GM23338 (cell line): ENCODE measurements at regions not wholly inside any gene's neighbourhood (a gene's known extent, or its start where the extent isn't known, plus 50 kb on each side); places are given as distances from the start of the nearest gene placed in this dataset.

ENCODE experiments used
- ATAC-seq: fragments of 200-7000 bp; cut with Tn5 transposase; 3 replicates; pipeline ENCODE4 v1.9.1; 2020
- DNase-seq: peaks from one replicate; pipeline ENCODE4 v3.0.0-alpha.2; 2015; ENCODE audit warnings: low spot score
- H2AFZ ChIP-seq: fragments of 200-600 bp; sonication (generic); 2 replicates; pipeline ENCODE4 v1.8.0; 2016; ENCODE audit warnings: antibody characterized with exemption, mild to moderate bottlenecking, moderate library complexity
- H3F3A ChIP-seq: fragments of 200-600 bp; sonication (generic); replicated peaks from 2 replicates; pipeline ENCODE4 v1.8.0; 2017; ENCODE audit warnings: antibody characterized with exemption, mixed run types, low read depth
- H3K27ac ChIP-seq: fragments of 200-600 bp; sonication (generic); 2 replicates; pipeline ENCODE4 v1.6.1; 2016; ENCODE audit warnings: low read depth
- H3K27me3 ChIP-seq: fragments of 200-600 bp; sonication (generic); 2 replicates; pipeline ENCODE4 v1.8.0; 2016; ENCODE audit warnings: mild to moderate bottlenecking, mixed run types, moderate library complexity; ENCODE audit not compliant: insufficient read depth
- H3K36me3 ChIP-seq: fragments of 200-600 bp; sonication (generic); 2 replicates; pipeline ENCODE4 v1.8.0; 2016; ENCODE audit warnings: mild to moderate bottlenecking; ENCODE audit not compliant: insufficient read depth
- H3K4me1 ChIP-seq: fragments of 200-600 bp; sonication (generic); 2 replicates; pipeline ENCODE4 v1.8.0; 2016; ENCODE audit warnings: mild to moderate bottlenecking, moderate library complexity; ENCODE audit not compliant: insufficient read depth
- H3K4me2 ChIP-seq: fragments of 200-600 bp; sonication (generic); 2 replicates; pipeline ENCODE4 v1.7.1; 2017; ENCODE audit warnings: mixed run types
- H3K4me3 ChIP-seq: fragments of 200-600 bp; sonication (generic); 2 replicates; pipeline ENCODE4 v1.6.1; 2016; ENCODE audit warnings: mixed run types
- H3K79me2 ChIP-seq: fragments of 200-600 bp; sonication (generic); replicated peaks from 2 replicates; pipeline ENCODE4 v1.8.0; 2017; ENCODE audit warnings: mild to moderate bottlenecking; ENCODE audit not compliant: insufficient read depth
- H3K9me2 ChIP-seq: fragments of 200-600 bp; sonication (generic); 2 replicates; pipeline ENCODE4 v1.8.0; 2017; ENCODE audit not compliant: insufficient read depth
- H4K20me1 ChIP-seq: fragments of 200-600 bp; sonication (generic); replicated peaks from 2 replicates; pipeline ENCODE4 v1.8.0; 2017; ENCODE audit warnings: mild to moderate bottlenecking; ENCODE audit not compliant: insufficient read depth
- H3K27ac Mint-ChIP-seq: 2 replicates; pipeline ENCODE4 v1.8.0; 2020; ENCODE audit warnings: inconsistent platforms, mild to moderate bottlenecking, moderate library complexity, mixed read lengths
- H3K27me3 Mint-ChIP-seq: 3 replicates; pipeline ENCODE4 v1.8.0; 2022; ENCODE audit warnings: low read depth, mild to moderate bottlenecking, moderate library complexity, mixed read lengths, inconsistent platforms; ENCODE audit not compliant: insufficient read depth, poor library complexity
- H3K36me3 Mint-ChIP-seq: 3 replicates; pipeline ENCODE4 v1.8.0; 2021; ENCODE audit warnings: low read depth, mild to moderate bottlenecking, inconsistent platforms, moderate library complexity, mixed read lengths
- H3K4me1 Mint-ChIP-seq: 3 replicates; pipeline ENCODE4 v1.8.0; 2020; ENCODE audit warnings: mild to moderate bottlenecking, inconsistent platforms, mixed read lengths
- H3K4me3 Mint-ChIP-seq: 3 replicates; pipeline ENCODE4 v1.8.0; 2021; ENCODE audit warnings: moderate library complexity, mild to moderate bottlenecking, inconsistent platforms, mixed read lengths
- H3K9me3 Mint-ChIP-seq: 3 replicates; pipeline ENCODE4 v1.8.0; 2020; ENCODE audit warnings: moderate library complexity, mild to moderate bottlenecking, inconsistent platforms, mixed read lengths
- CREB1 ChIP-seq: fragments of 250-450 bp; sonication (Bioruptor Pico); IDR thresholded peaks from 2 replicates; pipeline ENCODE4 v1.5.0; 2020; ENCODE audit warnings: low read depth, mild to moderate bottlenecking, moderate library complexity
- CTCF ChIP-seq, 2 experiments: fragments of 200-600 bp in 1 of 2; sonication (generic) in 1 of 2; conservative IDR thresholded peaks; 2 replicates each; pipeline versions ENCODE4 v1.5.1 to v1.6.1; 2016 to 2017; ENCODE audit warnings: antibody characterized with exemption in 2 of 2, low read depth in 2 of 2, mild to moderate bottlenecking in 2 of 2, moderate library complexity in 1 of 2
- ETS1 ChIP-seq: IDR thresholded peaks from 2 replicates; pipeline ENCODE4 v1.6.1; 2016; ENCODE audit warnings: antibody characterized with exemption
- EZH2 ChIP-seq: fragments of 200-600 bp; sonication (generic); IDR thresholded peaks from one replicate; pipeline ENCODE4 v1.8.0; 2017; ENCODE audit warnings: antibody characterized with exemption, mild to moderate bottlenecking, low read depth; ENCODE audit not compliant: unreplicated experiment
- EZH2phosphoT487 ChIP-seq: fragments of 200-600 bp; sonication (generic); IDR thresholded peaks from one replicate; pipeline ENCODE4 v1.8.1; 2018; ENCODE audit warnings: antibody characterized with exemption; ENCODE audit not compliant: unreplicated experiment
- JUNB ChIP-seq: IDR thresholded peaks from one replicate; pipeline ENCODE4 v1.6.1; 2016; ENCODE audit warnings: antibody characterized with exemption; ENCODE audit not compliant: unreplicated experiment
- NANOG ChIP-seq: IDR thresholded peaks from 2 replicates; pipeline ENCODE4 v1.6.1; 2016; ENCODE audit warnings: antibody characterized with exemption, borderline replicate concordance
- POLR2AphosphoS5 ChIP-seq: IDR thresholded peaks from 2 replicates; pipeline ENCODE4 v1.6.1; 2016; ENCODE audit warnings: antibody characterized with exemption, low read depth
- REST ChIP-seq: IDR thresholded peaks from one replicate; pipeline ENCODE4 v1.6.1; 2018; ENCODE audit warnings: antibody characterized with exemption; ENCODE audit not compliant: unreplicated experiment
- STAT1 ChIP-seq: IDR thresholded peaks from one replicate; pipeline ENCODE4 v1.6.1; 2016; ENCODE audit warnings: antibody characterized with exemption; ENCODE audit not compliant: unreplicated experiment
- ZNF114 ChIP-seq: fragments of 250-450 bp; sonication (Bioruptor Pico); IDR thresholded peaks from 2 replicates; pipeline ENCODE4 v1.5.0; 2020; ENCODE audit warnings: mild to moderate bottlenecking, moderate library complexity
- ZNF331 ChIP-seq: fragments of 250-450 bp; sonication (Bioruptor Pico); IDR thresholded peaks from 2 replicates; pipeline ENCODE4 v1.5.0; 2020; ENCODE audit warnings: low read depth, mild to moderate bottlenecking, moderate library complexity
- ZNF462 ChIP-seq: fragments of 250-450 bp; sonication (Bioruptor Pico); IDR thresholded peaks from 2 replicates; pipeline ENCODE4 v1.5.0; 2020; ENCODE audit warnings: mild to moderate bottlenecking, moderate library complexity

GRCh38 chr12:33277376-33277775 is 162.2 kb downstream of the SYT10 start (continued):
- TF ChIP-seq EZH2: no peak
- TF ChIP-seq CREB1 (CRISPR knock-in tag): no peak
- no peak for TF ChIP-seq ZNF331 (CRISPR knock-in tag)

GRCh38 chr12:33267641-33268040 is 172.0 kb downstream of the SYT10 start:
- Histone ChIP-seq H3K4me3 (no peak overlapping the region), H3F3A (no peaks in the 10 kb centered on the region), H3K9me2 (no peaks in the 10 kb centered on the region), H3K36me3 (no peaks in the 10 kb centered on the region), H2AFZ (no peak overlapping the region), H3K4me1 (no peaks in the 10 kb centered on the region), H3K27me3 (no peaks in the 10 kb centered on the region), H4K20me1 (no peaks in the 10 kb centered on the region), H3K27ac (no peak overlapping the region), H3K79me2 (no peaks in the 10 kb centered on the region), H3K4me2 (no peak overlapping the region)
- DNase-seq (no peak), ATAC-seq (no peak)
- H3K27me3 Mint-ChIP-seq: no peaks in the 10 kb centered on the region
- no peak overlapping the region for H3K4me3 Mint-ChIP-seq
- H3K27ac Mint-ChIP-seq: no peak overlapping the region
- H3K4me1 Mint-ChIP-seq: no peaks in the 10 kb centered on the region
- TF ChIP-seq EZH2 (no peak), CTCF (conservative IDR thresholded peaks at IDR 0.05; ENCODE audit: low read depth in 2 of 2) (no peak), ZNF462 (CRISPR knock-in tag) (no peak), ETS1 (no peak), ZNF114 (no peak), ZNF331 (CRISPR knock-in tag) (no peak), POLR2AphosphoS5 (no peak), JUNB (no peak), STAT1 (no peak), CREB1 (CRISPR knock-in tag) (no peak), NANOG (no peak), REST (no peak), EZH2phosphoT487 (no peak)
- no peaks in the 10 kb centered on the region for H3K36me3 Mint-ChIP-seq
- H3K9me3 Mint-ChIP-seq: peaks cover 5% of the 10 kb centered on the region; the same call in 2 of the 3 replicates
